CD4-positive, alpha-beta T cell treated with Interleukin-17A for 4 hours (primary cell): ENCODE measurements at regions not wholly inside any gene's neighbourhood (a gene's known extent, or its start where the extent isn't known, plus 50 kb on each side); places are given as distances from the start of the nearest gene placed in this dataset.
"Not testable (repeated sequence)": the region's sequence is repeated elsewhere in the genome, so short reads cannot be mapped to it uniquely, and the experiment has no call there.

ENCODE experiments used
- DNase-seq: peaks from one replicate; pipeline ENCODE4 v3.0.0-alpha.2; 2020; ENCODE audit warnings: mixed read lengths

DNA sequence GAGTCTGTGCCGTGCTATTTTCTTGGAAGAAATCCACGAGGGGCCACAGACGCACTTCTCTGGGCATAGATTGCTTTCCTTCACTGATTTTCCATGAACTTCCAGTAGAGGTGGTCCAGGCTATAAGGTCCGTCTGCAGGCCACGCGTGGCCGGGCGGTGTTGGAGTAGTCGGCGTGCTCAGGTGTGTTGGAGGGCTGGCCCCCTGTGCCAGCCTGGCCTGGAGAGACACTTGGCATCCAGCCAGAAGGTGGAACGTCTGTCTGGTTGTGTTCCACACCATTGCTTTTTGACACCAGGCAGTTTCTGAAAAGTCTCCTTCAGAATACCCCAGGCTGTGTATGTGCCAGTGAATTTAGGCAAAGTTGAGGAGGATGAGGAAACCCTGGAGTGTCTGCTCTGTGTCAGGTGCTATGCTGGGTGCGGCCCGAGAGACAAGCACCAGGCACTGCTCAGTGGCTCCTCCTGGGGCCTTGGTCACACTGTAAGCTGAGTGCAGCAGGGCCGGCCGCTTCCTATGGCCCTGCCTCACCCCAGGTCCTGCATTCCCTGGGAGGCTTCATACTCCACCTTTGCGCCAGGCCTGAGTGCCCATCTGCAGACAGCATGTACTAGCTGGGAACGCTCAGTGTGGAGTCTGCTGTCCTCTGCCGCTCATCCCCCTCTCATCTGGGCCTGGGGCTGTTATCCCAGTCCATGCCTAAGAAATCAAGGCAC is 52.1 kb upstream of the TAMM41 start:
- DNase-seq, result no peak

- DNase-seq, result not testable (repeated sequence)
These were observed 52.7 kb upstream of the TAMM41 start for GRCh38 chr3:11899389-11899788.

GRCh38 chr3:11899826-11900225 is 53.1 kb upstream of the TAMM41 start:
- no peak for DNase-seq

GRCh38 chr3:11900824-11901223 is 54.1 kb upstream of the TAMM41 start:
- DNase-seq, result no peak

DNA sequence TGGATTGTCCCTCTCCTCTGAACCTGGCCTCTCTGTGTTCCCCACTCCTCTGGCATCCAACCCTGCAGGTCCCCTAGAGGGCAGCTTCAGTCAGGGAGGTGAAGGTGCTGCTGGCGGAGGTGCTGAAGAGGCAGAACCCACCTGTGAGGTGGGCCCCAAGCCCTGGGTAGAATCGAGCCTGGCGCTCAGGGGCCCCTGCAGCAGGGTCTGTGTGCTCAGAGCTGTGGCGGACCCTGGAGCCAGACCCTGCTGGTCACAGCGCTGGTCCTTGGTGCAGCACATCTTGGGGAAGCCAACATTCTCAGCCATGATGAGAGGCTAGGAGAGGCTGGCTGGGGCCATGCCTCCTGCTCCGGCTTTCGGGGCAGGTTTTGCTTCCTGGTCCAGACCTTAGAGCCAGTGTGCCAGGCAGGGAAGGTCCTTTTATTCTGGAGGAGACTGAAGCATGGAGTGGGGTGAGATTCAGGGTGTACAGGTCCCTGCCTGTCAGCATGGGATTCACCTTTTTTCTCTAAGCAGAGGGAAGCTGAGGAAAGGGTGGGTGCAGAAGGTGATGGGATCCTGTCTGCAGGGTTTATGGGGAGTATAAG is 54.7 kb upstream of the TAMM41 start:
- no peak for DNase-seq

- no peak for DNase-seq
These were observed 56.4 kb upstream of the TAMM41 start for GRCh38 chr3:11903047-11903446.

- DNase-seq, result no peak
These were observed 56.8 kb upstream of the TAMM41 start for GRCh38 chr3:11903447-11903846.

DNA sequence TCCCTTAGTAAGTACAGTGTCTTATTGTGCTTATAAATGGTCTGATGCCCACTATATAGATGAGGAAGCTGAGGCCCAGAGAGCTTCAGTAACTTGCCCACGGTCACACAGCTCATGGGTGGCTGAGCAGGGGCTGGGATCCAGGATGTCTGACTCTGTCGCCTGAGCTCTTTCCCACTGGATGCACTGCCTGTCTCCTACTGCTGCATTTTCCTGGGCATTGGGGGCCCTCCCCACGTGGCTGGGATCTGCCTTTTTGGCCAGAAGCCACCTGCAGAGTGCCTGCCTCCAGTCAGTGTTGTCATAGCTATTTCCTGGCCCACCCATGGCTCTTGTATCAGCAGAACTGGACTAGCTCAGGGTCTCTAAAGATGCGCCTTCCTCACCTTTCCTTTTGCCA is 57.5 kb upstream of the TAMM41 start:
- DNase-seq, result no peak

DNA sequence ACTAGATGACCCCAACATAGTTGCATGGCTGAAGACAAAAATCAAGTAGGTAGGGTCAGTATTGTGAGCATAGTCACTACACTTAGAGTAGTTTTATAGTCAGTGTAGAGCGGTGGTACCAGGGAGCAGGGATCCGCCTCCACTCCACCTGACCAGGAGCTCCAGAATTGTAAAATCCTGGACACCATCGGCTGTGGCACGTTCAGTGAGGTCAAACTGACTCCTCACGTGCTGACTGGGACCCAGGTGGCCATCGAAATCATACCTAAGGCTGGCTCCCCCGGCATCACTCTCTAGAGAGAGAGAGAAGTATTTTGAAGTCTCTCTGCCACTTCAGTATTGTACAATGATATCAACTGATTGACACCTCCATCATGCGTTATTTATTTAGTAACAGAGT is 59.7 kb upstream of the TAMM41 start:
- no peak for DNase-seq

- DNase-seq, result no peak
These were observed 61.3 kb upstream of the TAMM41 start for GRCh38 chr3:11907667-11908660.

DNA sequence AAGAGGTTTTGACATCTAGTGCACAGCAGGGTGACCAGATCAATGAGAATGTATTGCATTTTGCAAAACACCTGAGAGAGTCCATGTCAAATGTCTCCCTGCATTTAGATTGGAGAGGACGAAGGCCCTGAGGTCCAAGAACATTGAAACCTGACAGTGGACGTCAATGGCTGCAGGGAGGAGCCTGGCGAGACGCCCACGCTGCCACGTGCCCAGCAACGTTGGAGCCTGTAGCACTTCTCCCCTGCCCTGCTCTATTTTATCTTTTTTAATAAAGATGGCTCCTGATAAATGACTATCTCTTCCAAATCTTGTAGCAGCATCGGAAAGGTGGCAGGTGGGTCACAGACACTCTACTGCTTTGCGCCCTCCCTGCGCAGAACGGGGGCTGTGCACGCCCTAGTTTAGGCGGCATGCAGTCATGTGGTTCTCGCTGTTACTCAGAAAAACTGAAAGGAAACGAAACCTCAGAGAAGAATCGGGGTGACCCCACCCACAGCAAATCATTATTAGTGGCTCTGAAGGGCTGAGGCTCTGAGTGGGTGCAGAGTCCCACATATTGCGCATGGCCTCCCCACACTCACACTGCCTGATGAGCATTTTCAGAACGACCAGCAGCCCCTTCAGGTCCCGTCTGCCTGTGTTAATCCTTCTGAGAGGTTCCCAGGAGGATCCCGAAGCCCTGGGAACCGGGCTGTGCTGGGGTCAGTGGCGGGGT is 62.5 kb upstream of the TAMM41 start:
- DNase-seq, result peak; percentile 6

- DNase-seq, result no peak
These were observed 63.0 kb upstream of the TAMM41 start for GRCh38 chr3:11909726-11910125.

DNA sequence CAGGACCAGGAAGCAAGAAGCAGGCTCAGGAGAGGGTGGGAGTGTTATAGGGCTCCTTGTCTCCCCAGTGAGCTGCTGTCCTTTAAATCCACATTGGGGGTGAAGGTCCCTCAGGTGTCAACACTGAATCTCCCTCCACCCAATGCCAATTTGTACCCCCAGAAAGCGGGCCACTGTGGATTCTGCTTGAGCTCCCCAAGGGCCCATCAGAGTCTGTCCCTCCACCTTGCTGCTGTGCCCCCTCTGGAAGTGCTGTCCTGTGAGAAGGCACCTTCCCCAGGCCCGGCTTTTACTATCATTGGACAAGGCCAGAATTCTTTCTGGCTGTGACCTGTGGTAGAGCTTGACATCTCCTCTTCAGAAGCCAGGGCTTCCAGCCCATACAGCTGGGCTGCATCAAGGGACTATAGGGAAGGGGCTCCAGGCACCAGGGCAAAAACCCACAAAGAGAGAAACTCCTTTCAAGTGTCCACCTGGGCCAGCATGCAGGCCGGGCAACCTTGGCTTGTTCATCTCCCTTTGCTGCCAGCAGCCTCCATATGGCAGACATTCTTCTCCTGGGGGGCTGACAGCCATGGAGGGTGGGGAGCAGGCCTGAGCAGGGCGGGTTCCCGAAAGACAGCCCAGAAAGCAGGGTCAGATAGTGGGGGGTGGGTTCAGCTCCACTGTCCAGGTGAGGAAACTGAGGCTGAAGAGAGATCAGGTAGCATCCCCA is 63.7 kb upstream of the TAMM41 start:
- not testable (repeated sequence) for DNase-seq

DNA sequence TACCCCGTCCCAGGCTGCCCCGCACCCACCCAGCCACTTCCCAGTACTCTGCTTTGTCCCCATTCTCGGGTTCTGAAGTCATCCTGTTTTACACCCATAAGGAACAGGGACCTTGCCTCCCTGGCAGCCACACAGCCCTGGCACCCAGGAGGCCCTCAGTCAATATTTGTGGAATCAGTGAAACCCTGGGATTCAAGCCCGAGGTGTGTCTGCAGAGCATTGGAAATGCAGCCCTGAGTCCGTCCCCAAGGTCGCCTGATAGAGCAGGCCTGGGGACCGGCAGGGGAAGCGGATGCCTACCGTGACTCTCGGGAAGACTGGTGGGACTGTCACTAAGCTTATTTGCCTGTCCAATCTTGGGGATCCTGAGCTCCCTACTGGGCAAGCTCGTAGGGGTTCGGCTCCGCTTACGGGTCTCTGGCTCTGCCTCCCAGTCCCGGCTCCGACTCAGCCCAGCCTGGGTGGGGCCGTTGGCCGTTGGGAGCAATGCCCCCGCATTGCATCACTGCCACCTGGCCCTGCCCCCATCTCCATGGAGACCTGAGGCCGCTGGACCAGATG is 64.4 kb upstream of the TAMM41 start:
- DNase-seq, result no peak

- DNase-seq, result not testable (repeated sequence)
These were observed 65.2 kb upstream of the TAMM41 start for GRCh38 chr3:11911887-11912286.

DNA sequence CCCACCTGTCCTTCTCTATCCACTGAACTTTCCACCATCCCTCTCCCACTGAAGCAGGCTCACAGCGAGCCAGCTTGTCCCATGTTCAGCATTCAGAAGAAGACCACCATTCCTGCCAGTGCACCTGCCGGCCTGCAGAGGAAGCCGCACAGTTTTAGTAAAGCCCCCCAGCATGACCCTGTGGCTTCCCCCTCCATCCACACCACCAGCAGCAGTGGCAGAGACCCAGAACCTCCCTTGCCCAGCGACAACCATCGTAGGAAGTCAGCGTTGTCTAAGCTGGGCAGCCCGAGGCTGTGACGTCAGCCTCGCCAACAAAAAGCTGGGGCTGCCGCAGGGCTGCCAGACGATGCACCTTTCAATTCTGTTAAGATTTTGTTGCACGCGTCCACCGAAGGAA is 66.6 kb upstream of the TAMM41 start:
- no peak for DNase-seq

- DNase-seq, result no peak
These were observed 67.4 kb upstream of the TAMM41 start for GRCh38 chr3:11914041-11914440.

DNA sequence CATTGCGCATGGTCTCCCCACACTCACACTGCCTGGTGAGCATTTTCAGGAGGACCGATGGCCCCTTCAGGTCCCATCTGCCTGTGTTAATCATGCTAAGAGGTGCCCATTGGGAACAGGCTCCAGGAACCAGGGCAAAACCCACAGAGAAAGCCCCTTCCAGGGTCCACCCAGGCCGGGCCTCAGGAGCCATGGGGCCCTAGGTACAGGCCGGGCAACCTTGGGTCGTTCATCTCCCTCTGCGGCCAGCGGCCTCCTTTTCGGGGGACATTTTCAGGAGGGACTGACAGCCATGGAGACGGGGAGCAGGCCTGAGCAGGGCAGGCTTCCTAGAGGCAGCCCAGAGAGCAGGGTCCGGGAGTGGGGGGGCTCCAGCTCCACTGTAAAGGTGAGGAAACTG is 68.0 kb upstream of the TAMM41 start:
- no peak for DNase-seq

- no peak for DNase-seq
These were observed 69.1 kb upstream of the TAMM41 start for GRCh38 chr3:11915621-11916424.

DNA sequence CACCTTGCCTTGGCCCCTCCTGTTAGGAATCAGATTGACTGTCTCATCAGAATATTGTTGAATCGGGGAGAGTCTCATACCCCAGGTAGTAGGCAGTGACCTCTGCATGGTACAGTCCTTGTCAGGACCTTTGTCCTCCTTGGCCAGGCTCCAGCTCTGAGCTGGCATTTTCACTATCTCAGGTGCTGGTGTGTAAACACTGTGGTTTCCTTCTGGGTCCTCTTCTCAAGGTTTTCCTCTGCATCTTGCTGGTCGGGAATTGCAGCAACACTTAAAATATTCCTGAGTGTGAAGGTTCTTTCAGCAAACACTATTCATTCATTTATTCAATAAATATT is 69.7 kb upstream of the TAMM41 start:
- DNase-seq, result not testable (repeated sequence)

DNA sequence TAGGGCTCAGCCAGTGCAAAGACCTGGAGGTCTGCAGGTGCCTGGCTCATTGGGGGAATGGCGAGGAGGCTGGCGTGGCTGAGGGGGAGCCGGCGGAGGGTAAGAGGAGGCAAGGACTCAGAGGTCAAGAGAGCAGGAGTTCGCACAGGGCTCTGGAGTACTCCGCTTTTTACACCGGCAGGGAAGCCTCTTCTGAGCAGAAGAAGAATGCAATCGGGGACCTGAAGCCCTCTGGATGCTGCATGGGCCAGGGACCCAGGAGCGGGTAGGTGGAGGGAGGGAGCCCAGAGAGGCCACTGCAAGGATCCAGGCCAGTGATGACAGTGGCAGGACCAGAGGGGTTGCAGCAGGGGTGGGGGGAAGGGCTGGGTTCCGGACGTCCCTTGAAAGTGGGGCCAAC is 70.4 kb upstream of the TAMM41 start:
- no peak for DNase-seq
